SK-N-SH (cell line): ENCODE measurements at regions not wholly inside any gene's neighbourhood (a gene's known extent, or its start where the extent isn't known, plus 50 kb on each side); places are given as distances from the start of the nearest gene placed in this dataset.

Source experiments
- CTCF ChIA-PET: fragments of 300-600, 350-600 bp; formaldehyde crosslinking; extraction: SDS; loops from one replicate; lab custom pipeline; 2021; lab: Yijun Ruan, JAX
- POLR2A ChIA-PET: fragments of 350-600 bp; sonication (Branson Sonifier 250); formaldehyde crosslinking; extraction: SDS; loops from one replicate; lab custom pipeline; 2020; ENCODE audit warnings: antibody characterized with exemption, inconsistent platforms; lab: Yijun Ruan, JAX
- DNase-seq: peaks from one replicate; pipeline ENCODE4 v3.0.0; 2012
- H2AFZ ChIP-seq: fragments of 200-600 bp; sonication (generic); 2 replicates; pipeline ENCODE4 v1.8.1; 2016; ENCODE audit warnings: antibody characterized with exemption, mild to moderate bottlenecking, low read depth
- H3F3A ChIP-seq: fragments of 200-600 bp; sonication (generic); replicated peaks from 2 replicates; pipeline ENCODE3; 2016; ENCODE audit warnings: antibody characterized with exemption, mild to moderate bottlenecking; ENCODE audit not compliant: insufficient read depth
- H3K27ac ChIP-seq, 2 experiments: fragments of 200-500 bp in 1 of 2; fragments of 200-600 bp in 1 of 2; sonication (Bioruptor generic) in 1 of 2; sonication (generic), shearing (Covaris generic) in 1 of 2; 2 replicates each; pipeline versions ENCODE4 v1.5.1 to v1.6.1; 2014 to 2016; ENCODE audit warnings: low read depth in 2 of 2, inconsistent platforms in 1 of 2, low read length in 1 of 2, mild to moderate bottlenecking in 1 of 2, mixed read lengths in 1 of 2
- H3K27me3 ChIP-seq: fragments of 200-600 bp; sonication (generic), shearing (Covaris generic); 2 replicates; pipeline ENCODE4 v1.6.1; 2016; ENCODE audit warnings: mixed run types; ENCODE audit not compliant: insufficient read depth
- H3K36me3 ChIP-seq, 2 experiments: fragments of 200-500 bp in 1 of 2; fragments of 200-600 bp in 1 of 2; sonication (Bioruptor generic) in 1 of 2; sonication (generic) in 1 of 2; replicated peaks in 1 of 2; 2 replicates each; pipeline versions ENCODE3 to v1.5.1; 2014 to 2016; ENCODE audit warnings: low read length in 1 of 2, mild to moderate bottlenecking in 1 of 2; ENCODE audit not compliant: insufficient read depth in 2 of 2, control insufficient read depth in 1 of 2
- H3K4me1 ChIP-seq, 2 experiments: fragments of 200-500 bp in 1 of 2; fragments of 200-600 bp in 1 of 2; sonication (Bioruptor generic) in 1 of 2; sonication (generic), shearing (Covaris generic) in 1 of 2; 2 replicates each; pipeline versions ENCODE4 v1.5.1 to v1.6.1; 2014 to 2016; ENCODE audit warnings: low read depth in 1 of 2, low read length in 1 of 2, mixed run types in 1 of 2; ENCODE audit not compliant: insufficient read depth in 2 of 2, control insufficient read depth in 1 of 2
- H3K4me2 ChIP-seq: fragments of 200-600 bp; sonication (generic), shearing (Covaris generic); 2 replicates; pipeline ENCODE4 v1.6.1; 2017; ENCODE audit warnings: mixed run types
- H3K4me3 ChIP-seq, 2 experiments: fragments of 200-500 bp in 1 of 2; fragments of 200-600 bp in 1 of 2; sonication (Bioruptor generic) in 1 of 2; sonication (generic), shearing (Covaris generic) in 1 of 2; 2 replicates each; pipeline versions ENCODE4 v1.5.1 to v1.8.1; 2014 to 2016; ENCODE audit warnings: low read depth in 2 of 2, inconsistent platforms in 1 of 2, low read length in 1 of 2, mild to moderate bottlenecking in 1 of 2, mixed read lengths in 1 of 2, moderate library complexity in 1 of 2
- H3K79me2 ChIP-seq: fragments of 200-600 bp; sonication (generic); 2 replicates; pipeline ENCODE4 v1.8.1; 2017; ENCODE audit warnings: mild to moderate bottlenecking; ENCODE audit not compliant: insufficient read depth
- H3K9ac ChIP-seq: fragments of 200-600 bp; sonication (generic); 2 replicates; pipeline ENCODE4 v1.6.1; 2017; ENCODE audit warnings: mixed run types
- H3K9me2 ChIP-seq: fragments of 200-600 bp; sonication (generic); 2 replicates; pipeline ENCODE4 v1.6.1; 2017; ENCODE audit warnings: mixed run types
- H3K9me3 ChIP-seq: fragments of 200-600 bp; sonication (generic); 2 replicates; pipeline ENCODE4 v1.6.1; 2017; ENCODE audit warnings: mixed run types, mild to moderate bottlenecking, moderate library complexity
- H4K20me1 ChIP-seq: fragments of 200-600 bp; sonication (generic); 2 replicates; pipeline ENCODE4 v1.6.1; 2017; ENCODE audit warnings: mild to moderate bottlenecking, mixed run types; ENCODE audit not compliant: insufficient read depth
- CHD2 ChIP-seq: fragments of 150-350 bp; IDR thresholded peaks from 2 replicates; pipeline ENCODE4 v1.6.1; 2018; ENCODE audit warnings: low read length; ENCODE audit not compliant: partially characterized antibody
- CTCF ChIP-seq: fragments of 200-600 bp; sonication (generic); IDR thresholded peaks from 2 replicates; pipeline ENCODE4 v1.6.1; 2017; ENCODE audit warnings: antibody characterized with exemption, mild to moderate bottlenecking, moderate library complexity
- EP300 ChIP-seq, 2 experiments: IDR thresholded peaks; 2 replicates each; pipeline versions ENCODE4 v1.4.0 to v1.6.1; 2012; ENCODE audit warnings: borderline replicate concordance in 1 of 2, low read depth in 1 of 2, low read length in 1 of 2
- FOSL2 ChIP-seq: IDR thresholded peaks from 2 replicates; pipeline ENCODE4 v1.4.0; 2012; ENCODE audit warnings: low read depth, mild to moderate bottlenecking, moderate library complexity, borderline replicate concordance
- GATA2 ChIP-seq: sonication (generic); formaldehyde crosslinking; IDR thresholded peaks from 2 replicates; pipeline ENCODE4 v1.5.0; 2020; ENCODE audit warnings: mild to moderate bottlenecking, missing genetic modification reagents
- NRF1 ChIP-seq: IDR thresholded peaks from 2 replicates; pipeline ENCODE4 v1.6.1; 2012; ENCODE audit warnings: low read depth, mild to moderate bottlenecking, low read length
- RAD21 ChIP-seq: IDR thresholded peaks from 2 replicates; pipeline ENCODE4 v1.6.1; 2012; ENCODE audit warnings: mild to moderate bottlenecking, low read length
- RCOR1 ChIP-seq: fragments of 150-350 bp; IDR thresholded peaks from 2 replicates; pipeline ENCODE4 v1.6.1; 2017; ENCODE audit warnings: antibody characterized with exemption, low read length
- REST ChIP-seq: IDR thresholded peaks from 2 replicates; pipeline ENCODE4 v1.6.1; 2012; ENCODE audit warnings: mild to moderate bottlenecking, low read depth, low read length, moderate library complexity
- RXRA ChIP-seq: IDR thresholded peaks from 2 replicates; pipeline ENCODE4 v1.4.0; 2012; ENCODE audit warnings: low read depth, mild to moderate bottlenecking, borderline replicate concordance
- SIN3A ChIP-seq: IDR thresholded peaks from 2 replicates; pipeline ENCODE4 v1.6.1; 2012; ENCODE audit warnings: low read depth, mild to moderate bottlenecking, low read length, moderate library complexity, borderline replicate concordance
- SMC3 ChIP-seq: IDR thresholded peaks from 2 replicates; pipeline ENCODE4 v1.6.1; 2012; ENCODE audit warnings: low read depth, low read length, improper control_type of control experiment
- TAF1 ChIP-seq: IDR thresholded peaks from 2 replicates; pipeline ENCODE4 v1.6.1; 2012; ENCODE audit warnings: low read depth, mild to moderate bottlenecking, low read length, moderate library complexity, borderline replicate concordance
- TCF12 ChIP-seq: IDR thresholded peaks from 2 replicates; pipeline ENCODE4 v1.4.0; 2012
- TEAD4 ChIP-seq: IDR thresholded peaks from 2 replicates; pipeline ENCODE4 v1.4.0; 2012; ENCODE audit warnings: mild to moderate bottlenecking, borderline replicate concordance; ENCODE audit not compliant: insufficient read depth
- USF1 ChIP-seq: IDR thresholded peaks from 2 replicates; pipeline ENCODE4 v1.4.0; 2012; ENCODE audit warnings: low read depth, borderline replicate concordance
- USF2 ChIP-seq: fragments of 150-350 bp; IDR thresholded peaks from 2 replicates; pipeline ENCODE4 v1.6.1; 2017; ENCODE audit warnings: antibody characterized with exemption, low read length, low read depth, borderline replicate concordance
- WGBS: methylation state at CpG from one replicate; pipeline ENCODE4 v1.1.6; 2017; ENCODE audit warnings: low lambda C conversion rate; 5-methylcytosine and 5-hydroxymethylcytosine counted together

- no peak overlapping the region for H3K27ac ChIP-seq
- H3K36me3 ChIP-seq: no peaks in the 10 kb centered on the region
- no peaks in the 10 kb centered on the region for H3K9me3 ChIP-seq
- no peak for DNase-seq
- H3K9me2 ChIP-seq: no peaks in the 10 kb centered on the region
- CTCF ChIA-PET: no interaction called here
- no peak overlapping the region for H2AFZ ChIP-seq
- no peak overlapping the region for H3K9ac ChIP-seq
- no peaks in the 10 kb centered on the region for H3K4me1 ChIP-seq
- no peaks in the 10 kb centered on the region for H3K79me2 ChIP-seq
- POLR2A ChIA-PET: no interaction called here
- TF ChIP-seq GATA2 (no peak), EP300 (IDR thresholded peaks at IDR 0.05; ENCODE audit: borderline replicate concordance in 1 of 2, low read depth in 1 of 2, low read length in 1 of 2) (no peak), RCOR1 (no peak), USF2 (no peak), SIN3A (no peak), CTCF (no peak), NRF1 (no peak), REST (no peak), TAF1 (no peak), RAD21 (no peak; the same call in 1 of the 2 replicates)
- H4K20me1 ChIP-seq: no peaks in the 10 kb centered on the region
- 88% methylated on average over 2 of the region's 2 CpGs for WGBS
- H3K27me3 ChIP-seq: no peaks in the 10 kb centered on the region
- no peak overlapping the region for H3K4me2 ChIP-seq
- H3F3A ChIP-seq: no peaks in the 10 kb centered on the region
- H3K4me3 ChIP-seq: no peak overlapping the region
These were observed 1046.2 kb downstream of the BRINP3 start for GRCh38 chr1:189431447-189431846.

GRCh38 chr1:189432753-189433152 lies 1044.9 kb downstream of the BRINP3 start:
- no peak for TF ChIP-seq RCOR1
- no peak for TF ChIP-seq CHD2
- TF ChIP-seq RXRA: no peak
- no peak for TF ChIP-seq FOSL2
- TF ChIP-seq USF1: no peak
- no peak for TF ChIP-seq SMC3
- TF ChIP-seq TCF12: no peak
- no peak for TF ChIP-seq TEAD4
- ChIA-PET POLR2A (no interaction called here), CTCF (no interaction called here)
- Histone ChIP-seq H3K27me3 (no peaks in the 10 kb centered on the region), H3K9me3 (no peaks in the 10 kb centered on the region), H3K79me2 (no peaks in the 10 kb centered on the region), H3F3A (no peaks in the 10 kb centered on the region), H3K4me3 (no peak overlapping the region), H3K27ac (no peak overlapping the region), H3K36me3 (no peaks in the 10 kb centered on the region), H3K9me2 (no peaks in the 10 kb centered on the region), H3K9ac (no peak overlapping the region), H3K4me1 (no peaks in the 10 kb centered on the region; a peak in 1 of 4 replicates), H2AFZ (no peak overlapping the region), H4K20me1 (no peaks in the 10 kb centered on the region), H3K4me2 (no peak overlapping the region)
- DNase-seq: no peak
- WGBS: 87% methylated on average over 2 of the region's 2 CpGs
